IMR-90 (cell line): ENCODE measurements at regions not wholly inside any gene's neighbourhood (a gene's known extent, or its start where the extent isn't known, plus 50 kb on each side); places are given as distances from the start of the nearest gene placed in this dataset.

Experiments
- ATAC-seq: fragments of 200-7000 bp; cut with Tn5 transposase; 2 replicates; pipeline ENCODE4 v1.9.1; 2020; ENCODE audit warnings: low read depth, mild to moderate bottlenecking, moderate library complexity
- BruUV-seq: library from RNA; stranded (reverse); fragments of 400-500 nt; replicated peaks from 2 replicates; lab custom pipeline; 2021; lab: Mats Ljungman, UMichigan
- CTCF ChIA-PET: fragments of 300-600 bp; formaldehyde crosslinking; extraction: SDS; loops from one replicate; lab custom pipeline; 2021; ENCODE audit warnings: antibody characterized with exemption; lab: Yijun Ruan, JAX
- POLR2A ChIA-PET: fragments of 300-600 bp; sonication (Branson Sonifier 250); formaldehyde crosslinking; loops from one replicate; lab custom pipeline; 2022; ENCODE audit warnings: antibody characterized with exemption; ENCODE audit not compliant: unreplicated experiment; lab: Charles Lee
- DNase-seq: peaks from one replicate; pipeline ENCODE4 v3.0.0; 2013
- H2AFZ ChIP-seq: replicated peaks from 2 replicates; pipeline ENCODE3; 2013; ENCODE audit warnings: low read length, mild to moderate bottlenecking; ENCODE audit not compliant: poor library complexity
- H2AK5ac ChIP-seq: 2 replicates; pipeline ENCODE4 v1.6.1; 2013; ENCODE audit warnings: low read depth, low read length, inconsistent platforms
- H2AK9ac ChIP-seq: replicated peaks from 2 replicates; pipeline ENCODE3; 2013; ENCODE audit warnings: mild to moderate bottlenecking, low read depth, low read length, moderate library complexity; ENCODE audit not compliant: poor library complexity
- H2BK120ac ChIP-seq: 2 replicates; pipeline ENCODE4 v1.6.1; 2013; ENCODE audit warnings: low read depth, low read length, inconsistent platforms
- H2BK15ac ChIP-seq: 3 replicates; pipeline ENCODE4 v1.6.1; 2013; ENCODE audit warnings: low read depth, low read length, inconsistent platforms
- H2BK20ac ChIP-seq: 2 replicates; pipeline ENCODE4 v1.6.1; 2013; ENCODE audit warnings: low read depth, mild to moderate bottlenecking, inconsistent platforms, low read length, moderate library complexity
- H2BK5ac ChIP-seq: 2 replicates; pipeline ENCODE4 v1.6.1; 2013; ENCODE audit warnings: mild to moderate bottlenecking, low read depth, low read length, inconsistent platforms; ENCODE audit not compliant: poor library complexity, severe bottlenecking
- H3K14ac ChIP-seq: replicated peaks from 2 replicates; pipeline ENCODE4 v1.6.1; 2013; ENCODE audit warnings: low read depth, low read length, inconsistent platforms
- H3K18ac ChIP-seq: 2 replicates; pipeline ENCODE4 v1.6.1; 2013; ENCODE audit warnings: low read depth, low read length, control low read depth
- H3K23ac ChIP-seq: 2 replicates; pipeline ENCODE4 v1.6.1; 2013; ENCODE audit warnings: low read depth, low read length, inconsistent platforms
- H3K27ac ChIP-seq: 2 replicates; pipeline ENCODE4 v1.5.1; 2013; ENCODE audit warnings: mild to moderate bottlenecking, control low read depth, low read length; ENCODE audit not compliant: insufficient read depth
- H3K27me3 ChIP-seq: 2 replicates; pipeline ENCODE4 v1.6.1; 2013; ENCODE audit warnings: low read length; ENCODE audit not compliant: control insufficient read depth, insufficient read depth
- H3K36me3 ChIP-seq: 2 replicates; pipeline ENCODE4 v1.6.1; 2013; ENCODE audit warnings: low read length, mixed read lengths; ENCODE audit not compliant: control insufficient read depth, insufficient read depth
- H3K4ac ChIP-seq: 2 replicates; pipeline ENCODE4 v1.6.1; 2013; ENCODE audit warnings: low read depth, low read length, inconsistent platforms
- H3K4me1 ChIP-seq: 2 replicates; pipeline ENCODE4 v1.6.1; 2013; ENCODE audit warnings: low read length, mixed read lengths; ENCODE audit not compliant: control insufficient read depth, insufficient read depth
- H3K4me2 ChIP-seq: 2 replicates; pipeline ENCODE4 v1.6.1; 2013; ENCODE audit warnings: low read depth, mild to moderate bottlenecking, control low read depth, low read length, moderate library complexity
- H3K4me3 ChIP-seq: 2 replicates; pipeline ENCODE4 v1.5.1; 2013; ENCODE audit warnings: low read depth, mild to moderate bottlenecking, control low read depth, low read length, moderate library complexity; ENCODE audit not compliant: insufficient read depth
- H3K56ac ChIP-seq: 2 replicates; pipeline ENCODE4 v1.6.1; 2013; ENCODE audit warnings: low read length, inconsistent platforms; ENCODE audit not compliant: insufficient read depth; ENCODE audit errors: extremely low read depth
- H3K79me1 ChIP-seq, 2 experiments: 2 replicates each; pipeline ENCODE4 v1.6.1; 2013; ENCODE audit warnings: low read length in 2 of 2, inconsistent platforms in 1 of 2, low read depth in 1 of 2
- H3K9ac ChIP-seq: 2 replicates; pipeline ENCODE4 v1.6.1; 2013; ENCODE audit warnings: low read depth, low read length, control low read depth
- H3K9me1 ChIP-seq: 2 replicates; pipeline ENCODE4 v1.6.1; 2013; ENCODE audit warnings: low read length, inconsistent platforms; ENCODE audit not compliant: insufficient read depth
- H3K9me3 ChIP-seq: 2 replicates; pipeline ENCODE4 v1.6.1; 2013; ENCODE audit warnings: low read length; ENCODE audit not compliant: control insufficient read depth, insufficient read depth
- H4K20me1 ChIP-seq: 2 replicates; pipeline ENCODE4 v1.6.1; 2013; ENCODE audit warnings: low read length, inconsistent platforms; ENCODE audit not compliant: insufficient read depth
- H4K5ac ChIP-seq: 2 replicates; pipeline ENCODE4 v1.6.1; 2013; ENCODE audit warnings: mild to moderate bottlenecking, low read depth, low read length, control low read depth
- H4K8ac ChIP-seq, 2 experiments: 2 replicates each; pipeline ENCODE4 v1.6.1; 2013; ENCODE audit warnings: low read depth in 2 of 2, low read length in 2 of 2, control low read depth in 1 of 2, inconsistent platforms in 1 of 2
- H4K91ac ChIP-seq: 2 replicates; pipeline ENCODE4 v1.6.1; 2013; ENCODE audit warnings: low read depth, low read length, inconsistent platforms; ENCODE audit not compliant: insufficient read depth
- CEBPB ChIP-seq: IDR thresholded peaks from 2 replicates; pipeline ENCODE4 v1.6.1; 2012; ENCODE audit warnings: low read depth, low read length, improper control_type of control experiment
- CHD1 ChIP-seq: IDR thresholded peaks from 2 replicates; pipeline ENCODE4 v1.6.1; 2012; ENCODE audit warnings: low read depth, low read length, improper control_type of control experiment
- MAFK ChIP-seq: IDR thresholded peaks from 2 replicates; pipeline ENCODE4 v1.6.1; 2012; ENCODE audit warnings: low read depth, low read length, improper control_type of control experiment
- RFX5 ChIP-seq: IDR thresholded peaks from 2 replicates; pipeline ENCODE4 v1.8.0; 2012; ENCODE audit warnings: low read depth, mild to moderate bottlenecking, low read length, moderate library complexity
- WGBS, 2 experiments: methylation state at CpG; one replicate each; pipeline versions ENCODE4 v1.1.5 to v1.1.7; 2013; ENCODE audit warnings: missing lambda C conversion rate in 2 of 2; ENCODE audit not compliant: insufficient read length in 1 of 2; ENCODE audit errors: extremely low coverage in 2 of 2; 5-methylcytosine and 5-hydroxymethylcytosine counted together
- dilution Hi-C: fragments of 300-500 bp; cut with HindIII; formaldehyde crosslinking; loops from one replicate; pipeline ENCODE4 v1.14.3; 2018; ENCODE audit warnings: low sequenced_read_pairs; ENCODE audit not compliant: unreplicated experiment
- in situ Hi-C: fragments of 300-500 bp; cut with MboI; formaldehyde crosslinking; loops from 3 replicates; pipeline ENCODE4 v1.14.3; 2019; ENCODE audit warnings: low sequenced_read_pairs, inconsistent platforms, mixed read lengths
- intact Hi-C: fragments of 100-400 bp; cut with micrococcal nuclease; formaldehyde crosslinking; loops from 2 replicates; pipeline ENCODE4 v1.10.0; 2022
- TF ChIP-seq, protein P1 (sequence below): fragments of 150-350 bp; IDR thresholded peaks from 2 replicates; pipeline ENCODE4 v1.6.1; 2016; ENCODE audit warnings: low read depth, mild to moderate bottlenecking, low read length, moderate library complexity, borderline replicate concordance

DNA sequence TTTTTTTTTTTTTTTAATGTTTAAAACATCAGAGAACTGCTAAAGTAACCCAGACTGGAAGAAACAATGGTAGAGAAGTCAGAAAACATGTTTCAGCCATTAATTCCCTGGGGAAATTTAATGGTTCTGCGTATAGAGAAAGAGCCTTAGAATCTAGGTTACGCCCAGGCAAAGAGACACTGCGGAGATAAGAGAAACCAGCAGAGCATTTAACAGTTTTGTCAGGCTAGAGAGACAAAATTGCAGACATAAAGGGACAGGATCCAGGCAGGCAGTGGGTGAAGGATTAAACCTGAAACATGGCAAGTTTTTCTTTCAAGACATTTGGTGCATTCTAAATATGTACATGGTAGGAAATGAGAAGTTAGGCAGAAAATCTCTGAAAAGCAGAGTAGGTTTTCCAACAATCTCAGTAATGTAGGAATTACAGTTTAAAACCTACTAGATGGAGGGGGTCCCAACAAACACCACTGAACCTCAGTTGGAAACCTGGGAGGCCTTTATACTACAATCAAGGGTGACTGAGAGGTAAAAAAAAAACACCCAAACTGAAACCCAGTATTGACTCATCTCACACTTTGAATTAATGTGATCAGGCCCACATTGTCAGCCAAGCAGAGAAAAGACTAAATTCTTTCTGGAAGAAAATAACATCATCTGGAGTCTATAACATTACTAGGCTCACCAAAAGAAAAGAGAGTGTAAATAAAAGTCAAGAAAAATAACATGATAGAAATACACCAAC is 254.2 kb upstream of the NWD2 start:
- no peak overlapping the region for H3K4me3 ChIP-seq
- no peak overlapping the region for H3K14ac ChIP-seq
- H2BK5ac ChIP-seq, result no peak overlapping the region
- ChIA-PET POLR2A (no interaction called here), CTCF (no interaction called here)
- no peak overlapping the region for H2AK5ac ChIP-seq
- H3K79me1 ChIP-seq, result no peaks in the 10 kb centered on the region
- no peak overlapping the region for H3K4me2 ChIP-seq
- H3K9me1 ChIP-seq, result no peaks in the 10 kb centered on the region
- TF ChIP-seq MAFK, result no peak
- no peak for TF ChIP-seq CEBPB
- TF ChIP-seq, protein P1, sequence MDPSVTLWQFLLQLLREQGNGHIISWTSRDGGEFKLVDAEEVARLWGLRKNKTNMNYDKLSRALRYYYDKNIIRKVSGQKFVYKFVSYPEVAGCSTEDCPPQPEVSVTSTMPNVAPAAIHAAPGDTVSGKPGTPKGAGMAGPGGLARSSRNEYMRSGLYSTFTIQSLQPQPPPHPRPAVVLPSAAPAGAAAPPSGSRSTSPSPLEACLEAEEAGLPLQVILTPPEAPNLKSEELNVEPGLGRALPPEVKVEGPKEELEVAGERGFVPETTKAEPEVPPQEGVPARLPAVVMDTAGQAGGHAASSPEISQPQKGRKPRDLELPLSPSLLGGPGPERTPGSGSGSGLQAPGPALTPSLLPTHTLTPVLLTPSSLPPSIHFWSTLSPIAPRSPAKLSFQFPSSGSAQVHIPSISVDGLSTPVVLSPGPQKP, result no peak
- TF ChIP-seq RFX5, result no peak
- no peak for TF ChIP-seq CHD1
- no peaks in the 10 kb centered on the region for H4K20me1 ChIP-seq
- intact Hi-C loops (no loop called here), in situ Hi-C loops (no loop called here), dilution Hi-C loops (no loop called here)
- H3K27ac ChIP-seq, result no peak overlapping the region
- no peak overlapping the region for H3K23ac ChIP-seq
- no peak for ATAC-seq
- no peak for DNase-seq
- H2AK9ac ChIP-seq, result no peak overlapping the region
- no peak overlapping the region for H4K8ac ChIP-seq
- H3K9me3 ChIP-seq, result peaks cover 4% of the 10 kb centered on the region; the same call in 1 of the 2 replicates
- no peaks in the 10 kb centered on the region for H3K4me1 ChIP-seq
- H3K27me3 ChIP-seq, result no peaks in the 10 kb centered on the region
- H4K91ac ChIP-seq, result no peak overlapping the region
- H2AFZ ChIP-seq, result no peak overlapping the region
- H3K18ac ChIP-seq, result no peak overlapping the region
- no peak overlapping the region for H3K56ac ChIP-seq
- no peak overlapping the region for H3K4ac ChIP-seq
- no peak overlapping the region for H2BK120ac ChIP-seq
- H3K36me3 ChIP-seq, result no peaks in the 10 kb centered on the region
- WGBS, 2 experiments, result 68% methylated on average over 2 of the region's 3 CpGs; no CpG with 5 or more reads in 1 of the 2 experiments
- H2BK15ac ChIP-seq, result no peak overlapping the region
- BruUV-seq, result no TSS peak
- no peak overlapping the region for H3K9ac ChIP-seq
- H2BK20ac ChIP-seq, result no peak overlapping the region
- H4K5ac ChIP-seq, result no peak overlapping the region
